GM18867 (cell line): ENCODE measurements at regions not wholly inside any gene's neighbourhood (a gene's known extent, or its start where the extent isn't known, plus 50 kb on each side); places are given as distances from the start of the nearest gene placed in this dataset.
"Not testable (repeated sequence)": the region's sequence is repeated elsewhere in the genome, so short reads cannot be mapped to it uniquely, and the experiment has no call there.

Source experiments
- ATAC-seq: cut with Tn5 transposase; IDR thresholded peaks from one replicate; pipeline ENCODE4 v1.9.1; 2021; ENCODE audit warnings: mild to moderate bottlenecking, moderate library complexity; ENCODE audit not compliant: unreplicated experiment

GRCh38 chr13:61215601-61216000 lies 200.0 kb downstream of the PCDH20 start:
- ATAC-seq = no peak

- ATAC-seq = no peak
These were observed 200.5 kb downstream of the PCDH20 start for GRCh38 chr13:61215116-61215515.

GRCh38 chr13:61214551-61214950 lies 201.1 kb downstream of the PCDH20 start:
- no peak for ATAC-seq

GRCh38 chr13:61205898-61206297 lies 209.8 kb downstream of the PCDH20 start:
- ATAC-seq = not testable (repeated sequence)

- ATAC-seq = no peak
These were observed 211.6 kb downstream of the PCDH20 start for GRCh38 chr13:61204025-61204424.

GRCh38 chr13:61202042-61202441 lies 213.6 kb downstream of the PCDH20 start:
- no peak for ATAC-seq

GRCh38 chr13:61192826-61193225 lies 222.8 kb downstream of the PCDH20 start:
- no peak for ATAC-seq

GRCh38 chr13:61188057-61188456 lies 227.6 kb downstream of the PCDH20 start:
- ATAC-seq = no peak

- ATAC-seq = no peak
These were observed 228.2 kb downstream of the PCDH20 start for GRCh38 chr13:61187471-61187870.

GRCh38 chr13:61183670-61184069 lies 232.0 kb downstream of the PCDH20 start:
- ATAC-seq = no peak

GRCh38 chr13:61180234-61180633 lies 235.4 kb downstream of the PCDH20 start:
- no peak for ATAC-seq

GRCh38 chr13:61179741-61180140 lies 235.9 kb downstream of the PCDH20 start:
- ATAC-seq = no peak

GRCh38 chr13:61170856-61171255 lies 244.8 kb downstream of the PCDH20 start:
- no peak for ATAC-seq

- no peak for ATAC-seq
These were observed 253.0 kb downstream of the PCDH20 start for GRCh38 chr13:61162636-61163035.

- ATAC-seq = no peak
These were observed 253.5 kb downstream of the PCDH20 start for GRCh38 chr13:61162106-61162505.

GRCh38 chr13:61156753-61157152 lies 258.9 kb downstream of the PCDH20 start:
- no peak for ATAC-seq

- ATAC-seq = no peak
These were observed 264.6 kb downstream of the PCDH20 start for GRCh38 chr13:61151062-61151461.

- ATAC-seq = no peak
These were observed 266.3 kb downstream of the PCDH20 start for GRCh38 chr13:61149331-61149730.

- no peak for ATAC-seq
These were observed 266.8 kb downstream of the PCDH20 start for GRCh38 chr13:61148691-61149315.

- no peak for ATAC-seq
These were observed 267.4 kb downstream of the PCDH20 start for GRCh38 chr13:61148211-61148610.

GRCh38 chr13:61146571-61146970 lies 269.1 kb downstream of the PCDH20 start:
- no peak for ATAC-seq

- ATAC-seq = no peak
These were observed 269.5 kb downstream of the PCDH20 start for GRCh38 chr13:61146158-61146557.
